Mucosa of stomach (tissue), 1 donor: ENCODE measurements at regions not wholly inside any gene's neighbourhood (a gene's known extent, or its start where the extent isn't known, plus 50 kb on each side); places are given as distances from the start of the nearest gene placed in this dataset.

Experiments used
- H3K27me3 ChIP-seq: one replicate; pipeline ENCODE4 v1.7.0; 2013; ENCODE audit warnings: mild to moderate bottlenecking, low read length; ENCODE audit not compliant: control insufficient read depth, insufficient read depth
- H3K36me3 ChIP-seq: one replicate; pipeline ENCODE4 v1.7.0; 2013; ENCODE audit warnings: low read length; ENCODE audit not compliant: control insufficient read depth, insufficient read depth
- H3K4me1 ChIP-seq: one replicate; pipeline ENCODE4 v1.7.0; 2013; ENCODE audit warnings: mild to moderate bottlenecking, low read length; ENCODE audit not compliant: control insufficient read depth, insufficient read depth
- H3K4me3 ChIP-seq: one replicate; pipeline ENCODE4 v1.7.0; 2013; ENCODE audit warnings: low read length
- H3K9ac ChIP-seq: one replicate; pipeline ENCODE4 v1.7.0; 2013; ENCODE audit warnings: mild to moderate bottlenecking, low read length, moderate library complexity
- H3K9me3 ChIP-seq: one replicate; pipeline ENCODE4 v1.7.0; 2013; ENCODE audit warnings: mild to moderate bottlenecking, low read length, moderate library complexity; ENCODE audit not compliant: control insufficient read depth
- donor health status: Pancreatic carcinoma.

- H3K27me3 ChIP-seq: no peaks in the 10 kb centered on the region
- H3K4me3 ChIP-seq: no peak overlapping the region
- no peaks in the 10 kb centered on the region for H3K4me1 ChIP-seq
- no peaks in the 10 kb centered on the region for H3K9me3 ChIP-seq
- no peak overlapping the region for H3K9ac ChIP-seq
- no peaks in the 10 kb centered on the region for H3K36me3 ChIP-seq
Observed at GRCh38 chr13:62358646-62358932, 942.9 kb upstream of the PCDH20 start.

- H3K9ac ChIP-seq: no peak overlapping the region
- no peak overlapping the region for H3K4me3 ChIP-seq
- H3K9me3 ChIP-seq: no peaks in the 10 kb centered on the region
- no peaks in the 10 kb centered on the region for H3K36me3 ChIP-seq
- H3K4me1 ChIP-seq: no peaks in the 10 kb centered on the region
- H3K27me3 ChIP-seq: no peaks in the 10 kb centered on the region
Observed at GRCh38 chr13:62357887-62358645, 942.4 kb upstream of the PCDH20 start.

- H3K36me3 ChIP-seq: no peaks in the 10 kb centered on the region
- no peak overlapping the region for H3K4me3 ChIP-seq
- no peaks in the 10 kb centered on the region for H3K27me3 ChIP-seq
- no peaks in the 10 kb centered on the region for H3K9me3 ChIP-seq
- no peaks in the 10 kb centered on the region for H3K4me1 ChIP-seq
- H3K9ac ChIP-seq: no peak overlapping the region
Observed at GRCh38 chr13:62356977-62357376, 941.3 kb upstream of the PCDH20 start.

- Histone ChIP-seq H3K9ac (no peak overlapping the region), H3K4me1 (no peaks in the 10 kb centered on the region), H3K27me3 (no peaks in the 10 kb centered on the region), H3K36me3 (no peaks in the 10 kb centered on the region), H3K9me3 (no peaks in the 10 kb centered on the region), H3K4me3 (no peak overlapping the region)
Observed at GRCh38 chr13:62337109-62337880, 921.6 kb upstream of the PCDH20 start.

- Histone ChIP-seq H3K9ac (no peak overlapping the region), H3K4me3 (no peak overlapping the region), H3K9me3 (no peaks in the 10 kb centered on the region), H3K27me3 (no peaks in the 10 kb centered on the region), H3K4me1 (no peaks in the 10 kb centered on the region), H3K36me3 (no peaks in the 10 kb centered on the region)
Observed at GRCh38 chr13:62336507-62336906, 920.9 kb upstream of the PCDH20 start.

GRCh38 chr13:62333466-62333865, 917.8 kb upstream of the PCDH20 start:
- Histone ChIP-seq H3K36me3 (no peaks in the 10 kb centered on the region), H3K4me3 (no peak overlapping the region), H3K9ac (no peak overlapping the region), H3K27me3 (no peaks in the 10 kb centered on the region), H3K4me1 (no peaks in the 10 kb centered on the region), H3K9me3 (no peaks in the 10 kb centered on the region)

- Histone ChIP-seq H3K9me3 (no peaks in the 10 kb centered on the region), H3K27me3 (no peaks in the 10 kb centered on the region), H3K4me3 (no peak overlapping the region), H3K9ac (no peak overlapping the region), H3K4me1 (no peaks in the 10 kb centered on the region), H3K36me3 (no peaks in the 10 kb centered on the region)
Observed at GRCh38 chr13:62331384-62331783, 915.7 kb upstream of the PCDH20 start.

- Histone ChIP-seq H3K4me1 (no peaks in the 10 kb centered on the region), H3K27me3 (no peaks in the 10 kb centered on the region), H3K9ac (no peak overlapping the region)
Observed at GRCh38 chr13:62327367-62327766, 911.7 kb upstream of the PCDH20 start.

GRCh38 chr13:62324842-62325241, 909.2 kb upstream of the PCDH20 start:
- Histone ChIP-seq H3K36me3 (no peaks in the 10 kb centered on the region), H3K4me3 (no peak overlapping the region), H3K27me3 (no peaks in the 10 kb centered on the region), H3K9ac (no peak overlapping the region), H3K9me3 (no peaks in the 10 kb centered on the region), H3K4me1 (no peaks in the 10 kb centered on the region)

More at GRCh38 chr13:62327367-62327766, 911.7 kb upstream of the PCDH20 start:
- no peaks in the 10 kb centered on the region for H3K36me3 ChIP-seq
- no peak overlapping the region for H3K4me3 ChIP-seq
- H3K9me3 ChIP-seq: no peaks in the 10 kb centered on the region

- Histone ChIP-seq H3K4me3 (no peak overlapping the region), H3K36me3 (no peaks in the 10 kb centered on the region), H3K4me1 (no peaks in the 10 kb centered on the region), H3K27me3 (no peaks in the 10 kb centered on the region), H3K9me3 (no peaks in the 10 kb centered on the region), H3K9ac (no peak overlapping the region)
Observed at GRCh38 chr13:62321895-62322294, 906.2 kb upstream of the PCDH20 start.

- Histone ChIP-seq H3K4me3 (no peak overlapping the region), H3K36me3 (no peaks in the 10 kb centered on the region), H3K9me3 (no peaks in the 10 kb centered on the region), H3K4me1 (no peaks in the 10 kb centered on the region), H3K9ac (no peak overlapping the region), H3K27me3 (no peaks in the 10 kb centered on the region)
Observed at GRCh38 chr13:62321139-62321538, 905.5 kb upstream of the PCDH20 start.

- Histone ChIP-seq H3K36me3 (no peaks in the 10 kb centered on the region), H3K9ac (no peak overlapping the region), H3K4me1 (no peaks in the 10 kb centered on the region), H3K9me3 (no peaks in the 10 kb centered on the region), H3K4me3 (no peak overlapping the region), H3K27me3 (no peaks in the 10 kb centered on the region)
Observed at GRCh38 chr13:62320129-62321108, 904.8 kb upstream of the PCDH20 start.
